Activated naive CD4-positive, alpha-beta T cell treated with anti-CD3 and anti-CD28 coated beads, Interleukin-2, amount 10 ng/mL, durations not matched to agents 7 days and 5 days (primary cell): ENCODE measurements at regions not wholly inside any gene's neighbourhood (a gene's known extent, or its start where the extent isn't known, plus 50 kb on each side); places are given as distances from the start of the nearest gene placed in this dataset.

Experiments used
- CTCF ChIA-PET: fragments of 350-600 bp; sonication (Branson Sonifier 250); formaldehyde crosslinking; loops from one replicate; lab custom pipeline; 2021; ENCODE audit warnings: antibody characterized with exemption; lab: Charles Lee
- DNase-seq: peaks from one replicate; pipeline ENCODE4 v3.0.0-alpha.2; 2020
- H3K27ac Mint-ChIP-seq: one replicate; pipeline ENCODE4 v1.8.0; 2021; ENCODE audit warnings: mild to moderate bottlenecking, moderate library complexity, mixed read lengths
- H3K27me3 Mint-ChIP-seq: one replicate; pipeline ENCODE4 v1.8.0; 2021; ENCODE audit warnings: mild to moderate bottlenecking, mixed read lengths
- H3K36me3 Mint-ChIP-seq: one replicate; pipeline ENCODE4 v1.8.0; 2021; ENCODE audit warnings: mixed read lengths
- H3K4me1 Mint-ChIP-seq: one replicate; pipeline ENCODE4 v1.8.0; 2021; ENCODE audit warnings: mixed read lengths
- H3K4me3 Mint-ChIP-seq: one replicate; pipeline ENCODE4 v1.8.0; 2021; ENCODE audit warnings: mild to moderate bottlenecking, moderate library complexity, mixed read lengths
- H3K9me3 Mint-ChIP-seq: one replicate; pipeline ENCODE4 v1.8.0; 2021; ENCODE audit warnings: mixed read lengths

DNA sequence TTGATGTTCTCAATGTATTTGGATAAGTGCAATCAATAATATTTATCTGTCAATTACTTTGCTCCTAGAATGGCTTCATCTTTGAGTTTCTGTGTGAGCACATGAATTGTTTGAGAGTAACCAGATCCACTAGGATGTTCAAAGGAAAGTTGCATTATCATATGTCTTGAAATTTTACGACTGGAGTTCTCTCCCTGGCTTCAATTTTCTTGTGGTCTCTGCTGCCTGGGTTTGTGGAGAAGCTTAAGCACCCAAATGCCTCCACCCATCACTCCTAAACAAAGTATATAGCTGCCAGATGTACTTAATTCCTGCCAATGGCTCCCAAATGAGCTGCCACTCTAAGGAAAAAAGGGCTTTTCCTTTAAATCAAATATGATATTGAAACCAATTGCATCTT is 1149.4 kb upstream of the ZEB2 start:
- CTCF ChIA-PET = no interaction called here
- Mint-ChIP-seq H3K9me3 (no peaks in the 10 kb centered on the region), H3K27ac (no peak overlapping the region), H3K36me3 (no peaks in the 10 kb centered on the region), H3K4me1 (no peaks in the 10 kb centered on the region), H3K27me3 (no peaks in the 10 kb centered on the region), H3K4me3 (no peak overlapping the region)
- DNase-seq = no peak

DNA sequence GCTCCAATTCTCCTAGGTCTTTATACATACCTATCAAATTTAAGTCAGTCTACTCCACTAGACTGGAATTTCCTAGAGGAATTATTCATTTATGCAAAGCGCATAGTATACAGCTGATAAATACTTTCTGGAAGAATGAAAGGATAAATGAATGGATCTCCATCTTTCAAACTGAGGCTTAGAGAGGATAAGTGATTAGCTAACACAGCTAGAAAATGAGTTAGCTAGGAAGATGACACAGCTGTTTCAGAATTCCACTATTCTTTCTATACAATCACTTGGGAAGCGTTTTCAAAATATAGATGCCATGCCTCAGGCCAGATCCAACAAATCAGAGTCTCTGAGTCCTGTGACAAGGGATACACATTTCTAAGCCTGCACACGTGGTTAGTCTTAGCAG is 1146.6 kb upstream of the ZEB2 start:
- Mint-ChIP-seq H3K27ac (no peak overlapping the region), H3K4me3 (no peak overlapping the region), H3K9me3 (no peaks in the 10 kb centered on the region), H3K36me3 (no peaks in the 10 kb centered on the region), H3K27me3 (no peaks in the 10 kb centered on the region), H3K4me1 (no peaks in the 10 kb centered on the region)
- CTCF ChIA-PET = interaction anchor here (0.6 kb wide), 1 partner anchor 11 kb away, joined by 4 read pairs; no protein-coding TSS in a partner anchor
- no peak for DNase-seq

DNA sequence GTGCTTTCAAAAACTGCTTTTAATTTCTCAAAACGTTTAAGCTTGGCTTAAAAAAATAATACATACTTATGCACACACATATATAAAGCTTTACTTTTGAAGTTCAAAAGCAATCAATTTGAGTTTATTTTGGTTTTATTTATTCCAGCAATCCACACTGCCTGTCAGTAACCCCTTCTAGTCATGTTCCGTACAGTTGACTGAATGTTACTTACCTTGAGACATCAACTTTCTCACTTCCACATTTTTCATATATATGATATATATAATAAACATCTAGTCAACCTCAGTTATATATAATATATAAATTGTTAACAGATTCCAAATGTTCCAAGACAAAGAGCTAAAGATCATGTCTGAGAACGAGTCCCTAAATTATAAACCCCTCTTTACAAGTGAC is 1137.3 kb upstream of the ZEB2 start:
- H3K27me3 Mint-ChIP-seq = no peaks in the 10 kb centered on the region
- CTCF ChIA-PET = interaction anchor here (0.9 kb wide), 1 partner anchor 9 kb away, joined by 4 read pairs; no protein-coding TSS in a partner anchor
- no peak for DNase-seq
- H3K9me3 Mint-ChIP-seq = no peaks in the 10 kb centered on the region
- H3K4me3 Mint-ChIP-seq = no peak overlapping the region
- H3K4me1 Mint-ChIP-seq = no peaks in the 10 kb centered on the region
- no peaks in the 10 kb centered on the region for H3K36me3 Mint-ChIP-seq
- no peak overlapping the region for H3K27ac Mint-ChIP-seq

DNA sequence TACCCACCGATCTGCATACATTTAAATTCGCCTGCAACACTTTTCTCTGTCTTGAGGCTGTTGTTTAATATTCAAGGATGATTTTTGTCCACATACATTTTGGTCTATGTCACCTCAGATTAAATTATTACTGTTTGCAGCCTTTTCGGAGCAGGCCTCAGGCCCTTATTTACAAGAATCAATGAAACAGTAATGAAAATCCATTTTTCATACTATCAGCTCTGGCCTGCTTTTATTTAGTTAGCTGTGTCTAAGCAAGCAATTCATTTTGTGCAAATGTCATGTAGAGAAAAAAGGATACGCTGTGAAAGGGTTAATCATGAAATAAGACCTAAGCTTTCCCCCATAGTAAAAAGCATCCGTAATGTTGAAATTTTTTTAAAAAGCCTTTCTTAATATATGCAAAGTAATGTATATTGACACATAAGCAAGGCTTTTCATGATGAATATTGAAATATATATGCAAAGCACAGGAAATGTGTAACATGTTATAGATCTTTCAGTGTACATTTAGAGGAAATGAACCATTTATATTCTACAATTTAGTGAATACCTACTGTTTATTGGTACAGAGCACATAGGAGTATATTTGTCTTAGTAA is 1135.3 kb upstream of the ZEB2 start:
- Mint-ChIP-seq H3K27ac (no peak overlapping the region), H3K4me3 (no peak overlapping the region)
- CTCF ChIA-PET = no interaction called here

DNA sequence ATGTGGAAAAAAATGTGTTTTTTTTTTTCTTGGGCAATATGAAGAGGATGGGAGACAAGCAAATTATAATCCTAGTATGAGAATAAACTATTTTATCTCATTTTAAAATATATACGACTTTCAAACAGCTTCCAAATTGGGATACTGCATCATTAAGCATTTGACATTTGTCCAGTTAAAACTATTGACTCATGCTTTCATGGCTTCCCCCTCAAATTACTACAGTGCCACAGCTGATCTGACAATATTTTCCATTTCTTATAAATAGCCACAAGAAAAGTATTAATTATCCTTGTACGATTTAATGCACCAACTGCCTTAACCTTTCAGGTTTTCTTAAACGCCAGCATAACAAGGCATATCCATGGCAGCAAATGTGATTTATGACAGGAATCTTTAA is 1134.8 kb upstream of the ZEB2 start:
- no peaks in the 10 kb centered on the region for H3K9me3 Mint-ChIP-seq
- H3K36me3 Mint-ChIP-seq = no peaks in the 10 kb centered on the region
- H3K4me1 Mint-ChIP-seq = no peaks in the 10 kb centered on the region
- no peak for DNase-seq
- no peak overlapping the region for H3K4me3 Mint-ChIP-seq
- CTCF ChIA-PET = no interaction called here
- no peak overlapping the region for H3K27ac Mint-ChIP-seq
- H3K27me3 Mint-ChIP-seq = no peaks in the 10 kb centered on the region

More for the DNA sequence above, 1135.3 kb upstream of the ZEB2 start:
- Mint-ChIP-seq H3K4me1 (no peaks in the 10 kb centered on the region), H3K9me3 (no peaks in the 10 kb centered on the region), H3K36me3 (no peaks in the 10 kb centered on the region), H3K27me3 (no peaks in the 10 kb centered on the region)
- no peak for DNase-seq

DNA sequence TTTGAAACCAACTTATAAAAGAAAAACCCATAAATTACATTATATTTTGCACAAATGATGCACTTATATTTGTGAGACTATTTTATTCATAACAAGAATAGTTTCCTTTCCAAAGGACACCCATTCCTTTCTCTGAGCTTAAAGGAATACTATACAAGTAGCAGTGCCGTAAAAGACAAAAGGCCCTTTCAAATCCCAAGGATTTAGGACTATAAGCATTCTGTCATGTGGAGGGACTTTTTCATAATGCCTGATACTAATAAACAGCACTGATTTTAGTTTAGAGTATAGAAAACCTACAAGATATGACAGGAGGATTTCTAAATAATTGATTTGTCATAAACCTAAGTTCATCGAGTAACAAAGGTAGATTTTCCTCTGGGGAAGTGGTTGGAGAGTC is 1134.2 kb upstream of the ZEB2 start:
- no peaks in the 10 kb centered on the region for H3K36me3 Mint-ChIP-seq
- no peaks in the 10 kb centered on the region for H3K4me1 Mint-ChIP-seq
- H3K4me3 Mint-ChIP-seq = no peak overlapping the region
- H3K27me3 Mint-ChIP-seq = no peaks in the 10 kb centered on the region
- CTCF ChIA-PET = no interaction called here
- no peak overlapping the region for H3K27ac Mint-ChIP-seq
- no peak for DNase-seq
- no peaks in the 10 kb centered on the region for H3K9me3 Mint-ChIP-seq

DNA sequence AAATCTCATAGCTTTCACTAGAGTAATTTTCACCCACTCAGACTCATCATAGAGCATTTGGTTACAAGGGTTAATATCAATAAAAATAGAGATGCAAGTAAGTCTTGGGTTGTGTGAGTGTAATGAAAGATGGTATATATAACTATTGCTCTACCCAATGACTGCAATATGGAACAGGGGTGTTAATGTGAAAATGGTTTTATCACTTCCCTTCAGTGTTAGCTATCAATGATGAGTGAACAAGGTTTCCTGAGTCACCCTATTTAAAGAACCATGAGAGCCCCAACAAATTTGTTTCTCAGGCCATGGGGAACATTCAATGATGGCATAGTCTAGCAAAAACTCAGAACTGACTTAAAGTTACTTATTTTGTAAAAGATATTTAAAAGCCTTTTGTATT is 1133.6 kb upstream of the ZEB2 start:
- Mint-ChIP-seq H3K4me1 (no peaks in the 10 kb centered on the region), H3K27me3 (no peaks in the 10 kb centered on the region), H3K4me3 (no peak overlapping the region), H3K36me3 (no peaks in the 10 kb centered on the region), H3K27ac (no peak overlapping the region), H3K9me3 (no peaks in the 10 kb centered on the region)
- CTCF ChIA-PET = no interaction called here
- no peak for DNase-seq

DNA sequence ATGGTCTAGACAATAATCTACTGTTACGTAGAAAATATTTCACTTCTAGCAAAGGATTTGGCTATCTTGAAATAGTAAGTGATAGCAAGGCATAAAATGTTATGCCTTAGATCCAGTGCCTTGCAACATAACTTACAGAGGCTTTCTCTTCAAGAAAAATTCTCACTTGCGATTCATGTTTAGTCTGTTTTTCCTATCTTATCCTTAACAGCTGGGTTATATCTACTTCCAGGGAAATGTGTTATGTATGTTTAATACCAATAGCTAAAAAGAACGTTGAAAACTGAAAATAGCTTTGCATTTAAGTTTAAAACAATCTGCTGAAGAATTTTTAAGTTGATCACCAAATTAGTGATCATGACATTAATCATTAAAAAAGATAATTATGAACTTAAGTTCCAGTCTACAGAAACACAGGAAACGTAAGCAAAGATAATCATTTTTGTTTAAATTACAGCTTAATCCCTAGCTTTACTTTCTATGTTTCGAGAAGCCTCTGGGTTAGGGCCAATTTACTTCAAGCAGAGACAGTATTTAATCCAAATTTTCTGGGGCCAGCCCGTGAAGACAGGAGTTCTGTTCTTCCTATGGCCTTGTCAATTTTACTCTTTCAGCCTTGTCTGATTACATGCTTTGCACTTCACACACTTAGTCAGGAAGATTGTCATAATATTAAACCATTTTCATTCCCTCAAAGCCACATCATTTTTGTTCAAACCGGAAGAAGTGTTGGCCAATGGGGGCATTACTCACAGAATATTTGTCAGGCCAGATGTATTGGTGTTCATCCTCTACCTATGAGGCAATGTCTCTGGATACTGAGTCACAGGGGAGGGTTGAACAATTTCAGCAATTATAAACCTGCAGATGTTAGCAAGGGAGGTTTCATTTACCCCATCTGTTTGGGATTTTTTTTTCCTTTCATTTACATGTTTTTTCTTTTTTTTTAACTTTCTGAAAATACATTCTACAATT is 1132.9 kb upstream of the ZEB2 start:
- Mint-ChIP-seq H3K4me3 (no peak overlapping the region), H3K9me3 (no peaks in the 10 kb centered on the region), H3K4me1 (no peaks in the 10 kb centered on the region), H3K27me3 (no peaks in the 10 kb centered on the region), H3K27ac (no peak overlapping the region), H3K36me3 (no peaks in the 10 kb centered on the region)
- CTCF ChIA-PET = no interaction called here
- DNase-seq = no peak

DNA sequence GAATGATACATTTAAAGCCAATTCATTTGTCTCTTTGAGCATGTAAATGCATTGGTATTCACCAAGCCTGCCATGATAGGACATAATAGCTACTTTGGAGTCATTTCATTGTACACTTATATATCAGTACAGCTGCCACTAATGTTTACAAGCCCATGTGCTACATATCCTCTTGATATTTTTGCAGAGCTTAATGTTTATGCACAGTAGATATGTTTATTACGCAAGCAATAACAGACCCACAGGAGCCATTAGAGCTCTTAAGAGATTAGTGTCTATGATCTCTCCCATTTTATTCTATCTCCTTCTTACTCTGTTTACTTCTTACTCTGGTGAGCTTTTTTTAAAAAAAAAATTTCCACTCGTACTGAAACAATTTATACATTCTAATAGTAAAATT is 1132.1 kb upstream of the ZEB2 start:
- no peaks in the 10 kb centered on the region for H3K4me1 Mint-ChIP-seq
- CTCF ChIA-PET = no interaction called here
- DNase-seq = no peak

DNA sequence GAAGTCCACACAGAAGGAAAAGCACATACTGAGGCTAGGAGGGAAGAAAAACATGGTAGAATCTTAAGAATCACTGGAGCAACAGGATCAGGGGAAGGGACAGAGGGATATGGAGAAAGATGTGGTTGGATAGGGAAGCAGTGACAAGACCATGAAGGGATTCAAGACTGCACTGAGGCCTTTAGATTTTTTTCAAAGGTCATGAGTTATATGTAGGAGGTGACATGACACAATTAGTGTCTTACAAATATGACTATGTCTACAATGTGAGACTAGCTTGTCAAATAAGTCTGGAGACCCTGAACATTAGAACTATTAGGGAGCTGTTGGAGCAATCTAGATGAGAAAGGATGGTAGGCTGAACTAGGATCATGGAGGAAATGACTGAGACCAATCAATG is 1130.3 kb upstream of the ZEB2 start:
- Mint-ChIP-seq H3K9me3 (no peaks in the 10 kb centered on the region), H3K4me3 (no peak overlapping the region), H3K36me3 (no peaks in the 10 kb centered on the region), H3K4me1 (no peaks in the 10 kb centered on the region), H3K27ac (no peak overlapping the region), H3K27me3 (no peaks in the 10 kb centered on the region)
- CTCF ChIA-PET = no interaction called here
- no peak for DNase-seq

More for the DNA sequence above, 1132.1 kb upstream of the ZEB2 start:
- H3K27me3 Mint-ChIP-seq = no peaks in the 10 kb centered on the region
- H3K27ac Mint-ChIP-seq = no peak overlapping the region
- H3K4me3 Mint-ChIP-seq = no peak overlapping the region
- no peaks in the 10 kb centered on the region for H3K9me3 Mint-ChIP-seq
- H3K36me3 Mint-ChIP-seq = no peaks in the 10 kb centered on the region

DNA sequence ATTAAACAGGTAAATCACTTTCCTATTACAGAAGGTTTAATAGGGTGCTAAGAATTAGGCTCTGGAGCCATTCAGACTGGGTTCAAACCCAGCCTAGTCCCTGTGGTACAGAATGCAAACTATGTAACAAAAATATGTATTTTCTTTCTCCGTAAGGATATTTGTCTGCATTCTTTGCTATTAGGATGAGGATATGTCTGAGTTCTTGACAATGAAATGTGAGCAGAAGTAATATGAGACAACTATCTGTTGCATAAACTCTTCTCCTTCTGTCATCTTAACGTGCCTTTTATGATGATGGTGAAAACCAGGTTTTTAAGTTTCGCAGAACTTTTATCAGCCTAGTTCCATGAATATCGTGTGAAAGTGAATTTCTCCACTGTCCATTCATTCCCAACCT is 1129.1 kb upstream of the ZEB2 start:
- Mint-ChIP-seq H3K4me1 (no peaks in the 10 kb centered on the region), H3K36me3 (no peaks in the 10 kb centered on the region), H3K27me3 (no peaks in the 10 kb centered on the region), H3K9me3 (no peaks in the 10 kb centered on the region), H3K27ac (no peak overlapping the region), H3K4me3 (no peak overlapping the region)
- CTCF ChIA-PET = interaction anchor here (1.2 kb wide), 1 partner anchor 8 kb away, joined by 4 read pairs; no protein-coding TSS in a partner anchor
- DNase-seq = no peak

DNA sequence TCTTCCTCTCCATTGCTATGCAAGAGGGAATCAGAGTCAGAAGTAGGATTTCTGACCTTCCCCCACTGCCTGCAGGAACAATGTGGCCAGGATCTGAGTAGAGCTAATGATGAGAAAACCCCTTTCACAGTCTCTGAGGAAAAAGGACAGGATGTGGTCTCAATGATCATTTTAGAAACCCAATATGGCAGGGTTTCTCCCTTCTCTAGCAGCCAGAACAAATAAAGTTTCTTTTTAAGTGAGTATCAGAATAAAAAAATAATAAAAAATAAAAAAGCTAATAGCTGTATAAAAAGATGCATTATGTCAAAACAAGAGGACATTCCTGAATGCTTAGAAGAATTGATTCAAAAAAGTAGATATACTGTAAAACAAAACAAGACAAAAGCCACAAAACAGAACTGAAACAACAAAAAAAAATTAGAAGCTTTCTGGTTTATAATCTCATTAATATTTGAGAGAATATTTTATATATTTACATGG is 1124.9 kb upstream of the ZEB2 start:
- Mint-ChIP-seq H3K27ac (no peak overlapping the region), H3K27me3 (no peaks in the 10 kb centered on the region), H3K36me3 (no peaks in the 10 kb centered on the region), H3K4me1 (no peaks in the 10 kb centered on the region), H3K9me3 (no peaks in the 10 kb centered on the region), H3K4me3 (no peak overlapping the region)
- CTCF ChIA-PET = no interaction called here
- no peak for DNase-seq

DNA sequence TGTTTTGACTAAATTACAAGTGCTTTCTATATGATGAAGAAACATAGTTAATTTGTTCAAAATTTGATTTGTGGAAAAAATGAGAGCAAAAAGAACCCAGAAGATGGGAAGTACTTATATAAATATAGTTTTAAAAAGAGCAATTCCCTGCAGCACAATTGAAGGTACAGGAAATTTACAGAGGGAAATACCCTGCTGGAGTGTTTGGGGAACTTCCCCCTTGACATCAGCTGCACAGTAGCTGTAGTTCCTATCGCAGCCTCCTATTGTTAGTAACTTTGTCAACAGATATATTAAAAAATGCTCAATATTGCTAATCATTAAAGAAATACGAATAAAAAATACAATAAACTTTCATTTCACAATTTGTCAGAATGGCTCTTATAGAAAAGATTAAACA is 1118.8 kb upstream of the ZEB2 start:
- no peaks in the 10 kb centered on the region for H3K36me3 Mint-ChIP-seq
- DNase-seq = no peak
- no peaks in the 10 kb centered on the region for H3K4me1 Mint-ChIP-seq
- no peaks in the 10 kb centered on the region for H3K9me3 Mint-ChIP-seq
- CTCF ChIA-PET = no interaction called here
- no peak overlapping the region for H3K27ac Mint-ChIP-seq
- no peak overlapping the region for H3K4me3 Mint-ChIP-seq
- H3K27me3 Mint-ChIP-seq = no peaks in the 10 kb centered on the region

DNA sequence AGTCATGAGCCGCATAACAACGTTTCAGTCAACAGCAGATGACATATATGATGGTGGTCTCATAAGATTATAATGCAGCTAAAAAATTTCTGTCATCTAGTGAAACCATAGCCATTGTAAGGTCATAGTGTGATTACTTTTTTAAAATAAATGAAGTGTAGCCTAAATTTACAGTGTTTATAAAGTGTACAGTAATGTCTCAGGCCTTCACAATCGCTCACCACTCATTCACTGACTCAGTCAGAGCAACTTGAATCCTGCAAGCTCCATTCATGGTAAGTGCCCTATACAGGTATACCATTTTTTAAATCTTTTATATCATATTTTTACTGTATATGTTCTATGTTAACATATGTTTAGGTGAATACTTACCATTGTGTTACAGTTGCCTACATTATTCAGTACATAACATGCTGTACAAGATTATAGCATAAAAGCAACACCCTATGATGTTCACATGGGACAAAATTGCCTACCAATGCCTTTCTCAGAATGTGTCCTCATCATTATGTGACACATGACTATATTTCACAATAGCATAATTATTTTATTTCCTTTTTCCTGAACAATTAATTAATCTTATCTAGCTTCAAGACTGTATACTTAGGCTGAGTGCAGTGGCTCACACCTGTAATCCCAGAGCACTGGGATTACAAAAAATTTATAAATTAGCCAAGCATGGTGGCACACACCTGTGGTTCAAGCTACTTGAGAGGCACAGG is 1115.9 kb upstream of the ZEB2 start:
- Mint-ChIP-seq H3K4me3 (no peak overlapping the region), H3K9me3 (no peaks in the 10 kb centered on the region), H3K27ac (no peak overlapping the region), H3K36me3 (no peaks in the 10 kb centered on the region), H3K4me1 (no peaks in the 10 kb centered on the region), H3K27me3 (no peaks in the 10 kb centered on the region)
- no peak for DNase-seq
- CTCF ChIA-PET = no interaction called here
